ENCODE measurements at regions not wholly inside any gene's neighbourhood (a gene's known extent, or its start where the extent isn't known, plus 50 kb on each side); places are given as distances from the start of the nearest gene placed in this dataset.
"Not testable (repeated sequence)": the region's sequence is repeated elsewhere in the genome, so short reads cannot be mapped to it uniquely, and the experiment has no call there.

- DNase-seq = no peak
These were observed 1099.8 kb upstream of the CRIM1 start for GRCh38 chr2:35255826-35256225.

GRCh38 chr2:35251156-35251555 is 1104.4 kb upstream of the CRIM1 start:
- no peak for DNase-seq

GRCh38 chr2:35246702-35247101 is 1108.9 kb upstream of the CRIM1 start:
- no peak for DNase-seq

GRCh38 chr2:35228584-35228983 is 1127.0 kb upstream of the CRIM1 start:
- DNase-seq = no peak

GRCh38 chr2:35220461-35220860 is 1135.1 kb upstream of the CRIM1 start:
- DNase-seq = no peak

GRCh38 chr2:35204881-35205280 is 1150.7 kb upstream of the CRIM1 start:
- no peak for DNase-seq

GRCh38 chr2:35204323-35204722 is 1151.3 kb upstream of the CRIM1 start:
- DNase-seq = no peak

GRCh38 chr2:35199298-35199697 is 1156.3 kb upstream of the CRIM1 start:
- no peak for DNase-seq

- DNase-seq = no peak
These were observed 1169.6 kb upstream of the CRIM1 start for GRCh38 chr2:35185861-35186412.

- DNase-seq = no peak
These were observed 1171.1 kb upstream of the CRIM1 start for GRCh38 chr2:35184471-35184870.

- DNase-seq = not testable (repeated sequence)
These were observed 1178.9 kb upstream of the CRIM1 start for GRCh38 chr2:35176726-35177125.

GRCh38 chr2:35174845-35175244 is 1180.7 kb upstream of the CRIM1 start:
- no peak for DNase-seq

GRCh38 chr2:35172687-35173086 is 1182.9 kb upstream of the CRIM1 start:
- no peak for DNase-seq

GRCh38 chr2:35168351-35168750 is 1187.2 kb upstream of the CRIM1 start:
- no peak for DNase-seq

GRCh38 chr2:35163948-35164347 is 1191.6 kb upstream of the CRIM1 start:
- DNase-seq = no peak

- no peak for DNase-seq
These were observed 1194.7 kb upstream of the CRIM1 start for GRCh38 chr2:35160871-35161270.

GRCh38 chr2:35125871-35126270 is 1229.7 kb upstream of the CRIM1 start:
- DNase-seq = no peak

GRCh38 chr2:35125278-35125677 is 1230.3 kb upstream of the CRIM1 start:
- DNase-seq = no peak

- no peak for DNase-seq
These were observed 1239.4 kb upstream of the CRIM1 start for GRCh38 chr2:35116151-35116550.

- no peak for DNase-seq
These were observed 1240.8 kb upstream of the CRIM1 start for GRCh38 chr2:35114765-35115164.

GRCh38 chr2:35112367-35112766 is 1243.2 kb upstream of the CRIM1 start:
- DNase-seq = not testable (repeated sequence)

- no peak for DNase-seq
These were observed 1251.3 kb upstream of the CRIM1 start for GRCh38 chr2:35104309-35104708.

GRCh38 chr2:35099342-35099741 is 1256.2 kb upstream of the CRIM1 start:
- DNase-seq = no peak

- DNase-seq = no peak
These were observed 1273.5 kb upstream of the CRIM1 start for GRCh38 chr2:35082072-35082471.

GRCh38 chr2:35081622-35082015 is 1274.0 kb upstream of the CRIM1 start:
- DNase-seq = no peak
